HepG2 (cell line): ENCODE measurements at regions not wholly inside any gene's neighbourhood (a gene's known extent, or its start where the extent isn't known, plus 50 kb on each side); places are given as distances from the start of the nearest gene placed in this dataset.

Experiments
- ARNT2 ChIP-seq: sonication (generic); formaldehyde crosslinking; IDR thresholded peaks from 2 replicates; pipeline ENCODE4 v1.8.0; 2022; ENCODE audit warnings: mild to moderate bottlenecking, low read depth, missing genetic modification reagents, moderate library complexity
- CERS6 ChIP-seq: sonication (generic); formaldehyde crosslinking; IDR thresholded peaks from 2 replicates; pipeline ENCODE4 v1.5.0; 2020; ENCODE audit warnings: missing genetic modification reagents
- ERF ChIP-seq: IDR thresholded peaks from 2 replicates; pipeline ENCODE4 v1.6.1; 2018; ENCODE audit warnings: missing biosample characterization, missing genetic modification reagents
- HHEX ChIP-seq: IDR thresholded peaks from 2 replicates; pipeline ENCODE4 v1.6.1; 2016; ENCODE audit warnings: control low read depth
- KDM4B ChIP-seq: sonication (generic); formaldehyde crosslinking; IDR thresholded peaks from 2 replicates; pipeline ENCODE4 v1.4.0; 2020; ENCODE audit warnings: missing genetic modification reagents
- KMT2B ChIP-seq: IDR thresholded peaks from 2 replicates; pipeline ENCODE4 v1.6.1; 2016; ENCODE audit warnings: missing genetic modification reagents, missing compliant biosample characterization
- PITX1 ChIP-seq: sonication (generic); formaldehyde crosslinking; IDR thresholded peaks from 2 replicates; pipeline ENCODE4 v1.5.1; 2020; ENCODE audit warnings: mild to moderate bottlenecking, missing genetic modification reagents
- PRDM10 ChIP-seq: sonication (generic); formaldehyde crosslinking; IDR thresholded peaks from 2 replicates; pipeline ENCODE4 v1.4.0; 2020; ENCODE audit warnings: low read depth, missing genetic modification reagents
- SP1 ChIP-seq, 2 experiments: fragments of 450-650 bp in 1 of 2; sonication (generic) in 1 of 2; formaldehyde crosslinking in 1 of 2; IDR thresholded peaks; 2 replicates each; pipeline versions ENCODE4 v1.4.0 to v1.6.1; 2016 to 2020; ENCODE audit warnings: missing genetic modification reagents in 1 of 2
- SUZ12 ChIP-seq: fragments of 150-350 bp; IDR thresholded peaks from 2 replicates; pipeline ENCODE4 v1.6.1; 2014; ENCODE audit warnings: low read depth, low read length
- TAF15 ChIP-seq: fragments of 200-400 bp; formaldehyde crosslinking; IDR thresholded peaks from one replicate; pipeline ENCODE4 v1.6.1; 2018; ENCODE audit warnings: mild to moderate bottlenecking, low read depth, low read length; ENCODE audit not compliant: poor library complexity, severe bottlenecking
- TCF7L2 ChIP-seq: IDR thresholded peaks from 2 replicates; pipeline ENCODE4 v1.6.1; 2011; ENCODE audit warnings: mild to moderate bottlenecking, low read depth, low read length, moderate library complexity
- THAP9 ChIP-seq: sonication (generic); formaldehyde crosslinking; IDR thresholded peaks from 2 replicates; pipeline ENCODE4; 2020; ENCODE audit warnings: missing genetic modification reagents, mild to moderate bottlenecking, borderline replicate concordance
- ZBTB8A ChIP-seq: sonication (generic); formaldehyde crosslinking; IDR thresholded peaks from 2 replicates; pipeline ENCODE4 v1.4.0; 2020; ENCODE audit warnings: mild to moderate bottlenecking, low read depth, missing genetic modification reagents, borderline replicate concordance
- ZKSCAN8 ChIP-seq: IDR thresholded peaks from 2 replicates; pipeline ENCODE4 v1.6.1; 2016; ENCODE audit warnings: borderline replicate concordance, missing genetic modification reagents, missing compliant biosample characterization
- ZNF12 ChIP-seq: sonication (generic); formaldehyde crosslinking; IDR thresholded peaks from 2 replicates; pipeline ENCODE4 v1.5.0; 2020; ENCODE audit warnings: missing genetic modification reagents
- ZNF20 ChIP-seq: sonication (generic); formaldehyde crosslinking; IDR thresholded peaks from 2 replicates; pipeline ENCODE4 v1.4.0; 2020; ENCODE audit warnings: mild to moderate bottlenecking, moderate library complexity, missing genetic modification reagents
- ZNF329 ChIP-seq: sonication (generic); formaldehyde crosslinking; IDR thresholded peaks from 2 replicates; pipeline ENCODE4 v1.9.0; 2021; ENCODE audit warnings: low read depth, mild to moderate bottlenecking, missing genetic modification reagents
- ZNF382 ChIP-seq: sonication (generic); formaldehyde crosslinking; IDR thresholded peaks from 2 replicates; pipeline ENCODE4 v1.5.0; 2020; ENCODE audit warnings: missing genetic modification reagents, mild to moderate bottlenecking, borderline replicate concordance
- ZNF569 ChIP-seq: sonication (generic); formaldehyde crosslinking; IDR thresholded peaks from 2 replicates; pipeline ENCODE4 v1.5.0; 2020; ENCODE audit warnings: mild to moderate bottlenecking, missing genetic modification reagents, moderate library complexity, borderline replicate concordance
- ZNF710 ChIP-seq: sonication (generic); formaldehyde crosslinking; IDR thresholded peaks from 2 replicates; pipeline ENCODE4 v1.5.0; 2020; ENCODE audit warnings: mild to moderate bottlenecking, missing genetic modification reagents, borderline replicate concordance
- ZNF790 ChIP-seq: sonication (generic); formaldehyde crosslinking; IDR thresholded peaks from 2 replicates; pipeline ENCODE4 v1.8.0; 2022; ENCODE audit warnings: missing genetic modification reagents, mild to moderate bottlenecking, borderline replicate concordance

GRCh38 chr6:137808836-137809315, 58.2 kb upstream of the TNFAIP3 start (continued):
- TF ChIP-seq PRDM10: no peak
- TF ChIP-seq SUZ12: no peak
- no peak for TF ChIP-seq ZNF569 (CRISPR knock-in tag)
- TF ChIP-seq HHEX (CRISPR knock-in tag): no peak; the same call in 1 of the 2 replicates
- peak; percentile 64; the same call in 1 of the 2 replicates for TF ChIP-seq ZNF710 (CRISPR knock-in tag)
- TF ChIP-seq SP1 (IDR thresholded peaks at IDR 0.05): no peak
- TF ChIP-seq SP1 (CRISPR knock-in tag; IDR thresholded peaks at IDR 0.05): no peak
- peak; percentile 15; the same call in 1 of the 2 replicates for TF ChIP-seq ERF
- no peak for TF ChIP-seq ZBTB8A (CRISPR knock-in tag)
- TF ChIP-seq TCF7L2: no peak
- no peak for TF ChIP-seq ZNF12 (CRISPR knock-in tag)
- no peak for TF ChIP-seq ZKSCAN8 (CRISPR knock-in tag)
- no peak for TF ChIP-seq ZNF382
- TF ChIP-seq ARNT2 (CRISPR knock-in tag): no peak
- no peak for TF ChIP-seq PITX1 (CRISPR knock-in tag)
- TF ChIP-seq ZNF20 (CRISPR knock-in tag): no peak
- no peak for TF ChIP-seq TAF15
- no peak for TF ChIP-seq THAP9 (CRISPR knock-in tag)
- TF ChIP-seq KDM4B (CRISPR knock-in tag): no peak
- TF ChIP-seq CERS6 (CRISPR knock-in tag): no peak
- TF ChIP-seq KMT2B (CRISPR knock-in tag): no peak
- no peak for TF ChIP-seq ZNF329 (CRISPR knock-in tag)
- TF ChIP-seq ZNF790 (CRISPR knock-in tag): no peak
